Activated T-cell treated with anti-CD3 and anti-CD28 coated beads, Interleukin-2, amount 50 U/mL, for 4 hours (primary cell): ENCODE measurements at regions not wholly inside any gene's neighbourhood (a gene's known extent, or its start where the extent isn't known, plus 50 kb on each side); places are given as distances from the start of the nearest gene placed in this dataset.
"Not testable (repeated sequence)": the region's sequence is repeated elsewhere in the genome, so short reads cannot be mapped to it uniquely, and the experiment has no call there.

Experiments
- ATAC-seq, 2 donors: fragments of 200-7000 bp; cut with Tn5 transposase; one replicate each; pipeline ENCODE4 v1.10.0; 2021
- DNase-seq: peaks from one replicate; pipeline ENCODE4 v3.0.0-alpha.2; 2020
- H3K27me3 Mint-ChIP-seq: one replicate; pipeline ENCODE4 v1.8.0; 2021; ENCODE audit warnings: low read depth, mixed read lengths
- H3K36me3 Mint-ChIP-seq: one replicate; pipeline ENCODE4 v1.8.0; 2022; ENCODE audit warnings: mixed read lengths; ENCODE audit not compliant: insufficient read depth
- H3K4me1 Mint-ChIP-seq: one replicate; pipeline ENCODE4 v1.8.0; 2021; ENCODE audit warnings: low read depth, mixed read lengths
- H3K4me3 Mint-ChIP-seq: one replicate; pipeline ENCODE4 v1.8.0; 2021; ENCODE audit warnings: mild to moderate bottlenecking, moderate library complexity, mixed read lengths
- H3K9me3 Mint-ChIP-seq: one replicate; pipeline ENCODE4 v1.8.0; 2021; ENCODE audit warnings: mixed read lengths

- not testable (repeated sequence) for H3K27me3 Mint-ChIP-seq, H3K4me3 Mint-ChIP-seq, H3K9me3 Mint-ChIP-seq, ATAC-seq, DNase-seq, H3K4me1 Mint-ChIP-seq, H3K36me3 Mint-ChIP-seq
Measured at GRCh38 chr9:67635067-67635466, 223.7 kb upstream of the ANKRD20A1 start.

- not testable (repeated sequence) for H3K4me3 Mint-ChIP-seq, H3K9me3 Mint-ChIP-seq, ATAC-seq, H3K4me1 Mint-ChIP-seq, H3K36me3 Mint-ChIP-seq, H3K27me3 Mint-ChIP-seq, DNase-seq
Measured at GRCh38 chr9:67611900-67612299, 246.8 kb upstream of the ANKRD20A1 start.

GRCh38 chr9:67609872-67610271, 248.9 kb upstream of the ANKRD20A1 start:
- not testable (repeated sequence) for H3K27me3 Mint-ChIP-seq, ATAC-seq, H3K4me3 Mint-ChIP-seq, H3K36me3 Mint-ChIP-seq, DNase-seq, H3K9me3 Mint-ChIP-seq, H3K4me1 Mint-ChIP-seq

GRCh38 chr9:67609435-67609834, 249.3 kb upstream of the ANKRD20A1 start:
- not testable (repeated sequence) for H3K4me1 Mint-ChIP-seq, H3K4me3 Mint-ChIP-seq, ATAC-seq, H3K9me3 Mint-ChIP-seq, DNase-seq, H3K36me3 Mint-ChIP-seq, H3K27me3 Mint-ChIP-seq

- H3K27me3 Mint-ChIP-seq, ATAC-seq: not testable (repeated sequence)
Measured at GRCh38 chr9:67605113-67605512, 253.6 kb upstream of the ANKRD20A1 start.

GRCh38 chr9:67603609-67604008, 255.1 kb upstream of the ANKRD20A1 start:
- not testable (repeated sequence) for H3K4me1 Mint-ChIP-seq, H3K9me3 Mint-ChIP-seq, H3K27me3 Mint-ChIP-seq, H3K4me3 Mint-ChIP-seq, DNase-seq, ATAC-seq, H3K36me3 Mint-ChIP-seq

More at GRCh38 chr9:67605113-67605512, 253.6 kb upstream of the ANKRD20A1 start:
- not testable (repeated sequence) for H3K4me3 Mint-ChIP-seq, H3K9me3 Mint-ChIP-seq, H3K36me3 Mint-ChIP-seq, DNase-seq, H3K4me1 Mint-ChIP-seq

GRCh38 chr9:67592424-67592823, 266.3 kb upstream of the ANKRD20A1 start:
- H3K36me3 Mint-ChIP-seq, ATAC-seq, H3K4me3 Mint-ChIP-seq, H3K4me1 Mint-ChIP-seq, H3K9me3 Mint-ChIP-seq, DNase-seq, H3K27me3 Mint-ChIP-seq: not testable (repeated sequence)

GRCh38 chr9:67555874-67556273, 302.9 kb upstream of the ANKRD20A1 start:
- H3K4me1 Mint-ChIP-seq, H3K9me3 Mint-ChIP-seq, ATAC-seq, H3K36me3 Mint-ChIP-seq, H3K4me3 Mint-ChIP-seq, DNase-seq, H3K27me3 Mint-ChIP-seq: not testable (repeated sequence)

- H3K4me1 Mint-ChIP-seq, H3K9me3 Mint-ChIP-seq, DNase-seq, ATAC-seq, H3K27me3 Mint-ChIP-seq, H3K4me3 Mint-ChIP-seq, H3K36me3 Mint-ChIP-seq: not testable (repeated sequence)
Measured at GRCh38 chr9:67550044-67550443, 308.7 kb upstream of the ANKRD20A1 start.

GRCh38 chr9:67529834-67530233, 328.9 kb upstream of the ANKRD20A1 start:
- not testable (repeated sequence) for H3K4me1 Mint-ChIP-seq, DNase-seq, H3K36me3 Mint-ChIP-seq, H3K27me3 Mint-ChIP-seq, H3K4me3 Mint-ChIP-seq, H3K9me3 Mint-ChIP-seq, ATAC-seq

GRCh38 chr9:67516938-67517337, 341.8 kb upstream of the ANKRD20A1 start:
- not testable (repeated sequence) for H3K27me3 Mint-ChIP-seq, ATAC-seq, H3K36me3 Mint-ChIP-seq, DNase-seq, H3K4me3 Mint-ChIP-seq, H3K9me3 Mint-ChIP-seq, H3K4me1 Mint-ChIP-seq

- not testable (repeated sequence) for H3K4me1 Mint-ChIP-seq, ATAC-seq, H3K36me3 Mint-ChIP-seq, H3K27me3 Mint-ChIP-seq, H3K4me3 Mint-ChIP-seq, H3K9me3 Mint-ChIP-seq, DNase-seq
Measured at GRCh38 chr9:67514587-67514986, 344.1 kb upstream of the ANKRD20A1 start.

- ATAC-seq, DNase-seq, H3K4me1 Mint-ChIP-seq, H3K9me3 Mint-ChIP-seq, H3K27me3 Mint-ChIP-seq, H3K36me3 Mint-ChIP-seq, H3K4me3 Mint-ChIP-seq: not testable (repeated sequence)
Measured at GRCh38 chr9:67503728-67504369, 354.9 kb upstream of the ANKRD20A1 start.

- H3K36me3 Mint-ChIP-seq, H3K9me3 Mint-ChIP-seq, DNase-seq, H3K27me3 Mint-ChIP-seq, H3K4me1 Mint-ChIP-seq, H3K4me3 Mint-ChIP-seq, ATAC-seq: not testable (repeated sequence)
Measured at GRCh38 chr9:67492028-67492427, 366.7 kb upstream of the ANKRD20A1 start.

- not testable (repeated sequence) for H3K4me3 Mint-ChIP-seq, H3K4me1 Mint-ChIP-seq, DNase-seq, H3K36me3 Mint-ChIP-seq, ATAC-seq, H3K9me3 Mint-ChIP-seq, H3K27me3 Mint-ChIP-seq
Measured at GRCh38 chr9:67477465-67477864, 381.3 kb upstream of the ANKRD20A1 start.

GRCh38 chr9:67470739-67471138, 388.0 kb upstream of the ANKRD20A1 start:
- not testable (repeated sequence) for H3K36me3 Mint-ChIP-seq, H3K4me1 Mint-ChIP-seq, H3K27me3 Mint-ChIP-seq, ATAC-seq, H3K9me3 Mint-ChIP-seq, DNase-seq, H3K4me3 Mint-ChIP-seq
